ENCODE measurements at regions not wholly inside any gene's neighbourhood (a gene's known extent, or its start where the extent isn't known, plus 50 kb on each side); places are given as distances from the start of the nearest gene placed in this dataset.

DNA sequence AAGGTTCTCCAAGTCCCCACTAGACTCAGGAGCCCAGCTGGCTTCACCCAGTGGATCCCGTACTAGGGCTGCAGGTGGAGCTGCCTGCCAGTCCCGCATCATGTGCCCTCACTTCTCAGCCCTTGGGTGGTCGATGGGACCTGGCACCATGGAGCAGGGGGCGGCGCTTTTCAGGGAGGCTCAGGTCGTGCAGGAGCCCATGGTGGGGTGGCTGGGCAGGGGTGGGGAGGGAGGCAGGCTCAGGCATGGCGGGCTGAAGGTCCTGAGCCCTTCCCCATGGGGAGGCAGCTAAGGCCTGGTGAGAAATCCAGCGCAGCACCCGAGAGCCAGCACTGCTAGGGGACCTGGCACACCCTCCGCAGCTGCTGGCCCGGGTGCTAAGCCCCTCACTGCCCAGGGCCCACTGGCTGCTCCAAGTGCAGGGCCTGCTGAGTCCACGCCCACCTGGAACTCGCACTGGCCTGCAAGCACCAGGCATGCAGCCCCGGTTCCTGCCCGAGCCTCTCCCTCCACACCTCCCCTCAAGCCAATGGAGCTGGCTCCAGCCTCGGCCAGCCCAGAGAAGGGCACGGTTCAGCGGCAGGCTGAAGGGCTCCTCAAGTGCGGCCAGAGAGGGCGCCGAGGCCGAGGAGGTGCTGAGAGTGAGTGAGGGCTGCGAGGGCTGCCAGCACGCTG, 72.7 kb upstream of the SLIT2 start:
- H3K9me3 ChIP-seq: peaks cover 0 to 8% (median 0%) of the 10 kb centered on the region in 3 donors
- TF ChIP-seq POLR2A (IDR thresholded peaks at IDR 0.05) (no peak), CTCF (IDR thresholded peaks at IDR 0.05 in 4 of 5, conservative IDR thresholded peaks at IDR 0.05 in 1 of 5) (no peak)
- no peaks in the 10 kb centered on the region for H3K27me3 ChIP-seq
- DNase-seq (no peak), ATAC-seq (no peak)
- in situ Hi-C loops (cut with MboI; ENCODE audit: low sequenced_read_pairs in 4 of 4) (no loop called here), intact Hi-C loops (cut with DNase I; ENCODE audit: low total_unique reads) (no loop called here)
- H3K36me3 ChIP-seq: no peaks in the 10 kb centered on the region
- no peaks in the 10 kb centered on the region for H3K4me1 ChIP-seq
- no peak overlapping the region for H3K4me3 ChIP-seq
- no peak overlapping the region for H3K27ac ChIP-seq

DNA sequence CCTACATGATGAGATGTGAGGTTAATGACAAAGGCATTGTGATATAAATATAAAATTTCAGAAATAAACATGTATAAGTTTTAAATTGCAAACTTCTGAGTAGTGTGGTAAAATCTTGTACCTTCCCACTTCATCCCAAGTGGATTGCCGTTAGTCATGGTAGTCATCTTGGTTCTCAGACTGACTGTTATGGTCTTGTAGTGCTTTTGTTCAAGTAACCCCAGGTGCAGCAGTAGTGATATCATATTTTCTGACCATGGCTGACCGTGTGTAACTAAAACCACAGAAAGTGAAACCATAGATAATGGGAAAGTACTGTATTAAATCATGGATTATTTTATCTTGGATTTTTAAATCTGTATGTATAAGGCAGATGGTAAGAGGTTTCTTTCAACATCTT, 74.8 kb upstream of the SLIT2 start:
- in situ Hi-C loops (cut with MboI; ENCODE audit: low sequenced_read_pairs in 4 of 4): no loop called here
- no peak overlapping the region for H3K27ac ChIP-seq
- no peaks in the 10 kb centered on the region for H3K4me1 ChIP-seq
- TF ChIP-seq CTCF (IDR thresholded peaks at IDR 0.05 in 4 of 5, conservative IDR thresholded peaks at IDR 0.05 in 1 of 5) (no peak), POLR2A (IDR thresholded peaks at IDR 0.05) (no peak)
- H3K9me3 ChIP-seq: peaks cover 0 to 8% (median 0%) of the 10 kb centered on the region in 3 donors
- H3K27me3 ChIP-seq: no peaks in the 10 kb centered on the region
- no peaks in the 10 kb centered on the region for H3K36me3 ChIP-seq
- no peak overlapping the region for H3K4me3 ChIP-seq
- intact Hi-C loops (cut with DNase I; ENCODE audit: low total_unique reads): no loop called here
- DNase-seq (no peak), ATAC-seq (no peak)

- intact Hi-C loops (cut with DNase I; ENCODE audit: low total_unique reads) (no loop called here), in situ Hi-C loops (cut with MboI; ENCODE audit: low sequenced_read_pairs in 4 of 4) (no loop called here)
- H3K27ac ChIP-seq: no peak overlapping the region
These were observed 79.5 kb upstream of the SLIT2 start for GRCh38 chr4:20172070-20172760.

GRCh38 chr4:20166544-20166943, 85.2 kb upstream of the SLIT2 start:
- in situ Hi-C loops (cut with MboI; ENCODE audit: low sequenced_read_pairs in 4 of 4): no loop called here
- H3K27me3 ChIP-seq: no peaks in the 10 kb centered on the region
- H3K4me3 ChIP-seq: no peak overlapping the region
- H3K27ac ChIP-seq: no peak overlapping the region
- TF ChIP-seq POLR2A (IDR thresholded peaks at IDR 0.05): no peak
- TF ChIP-seq CTCF (IDR thresholded peaks at IDR 0.05 in 4 of 5, conservative IDR thresholded peaks at IDR 0.05 in 1 of 5): no peak
- no peaks in the 10 kb centered on the region for H3K36me3 ChIP-seq
- no peaks in the 10 kb centered on the region for H3K4me1 ChIP-seq
- no peaks in the 10 kb centered on the region for H3K9me3 ChIP-seq
- DNase-seq (no peak), ATAC-seq (no peak)
- intact Hi-C loops (cut with DNase I; ENCODE audit: low total_unique reads): no loop called here

More at GRCh38 chr4:20172070-20172760, 79.5 kb upstream of the SLIT2 start:
- no peaks in the 10 kb centered on the region for H3K36me3 ChIP-seq
- no peaks in the 10 kb centered on the region for H3K4me1 ChIP-seq
- H3K27me3 ChIP-seq: no peaks in the 10 kb centered on the region
- TF ChIP-seq POLR2A (IDR thresholded peaks at IDR 0.05) (no peak), CTCF (IDR thresholded peaks at IDR 0.05 in 4 of 5, conservative IDR thresholded peaks at IDR 0.05 in 1 of 5) (no peak)
- no peak for DNase-seq
- no peaks in the 10 kb centered on the region for H3K9me3 ChIP-seq
- ATAC-seq: no peak
- H3K4me3 ChIP-seq: no peak overlapping the region

Data from gastrocnemius medialis (tissue), 4 donors.